Adrenal gland (tissue), 5 donors: ENCODE measurements at regions not wholly inside any gene's neighbourhood (a gene's known extent, or its start where the extent isn't known, plus 50 kb on each side); places are given as distances from the start of the nearest gene placed in this dataset.

Experiments used
- POLR2A ChIP-seq, 2 donors: fragments of 450-650 bp; IDR thresholded peaks; one replicate each; pipeline ENCODE4 v1.6.1; 2017; ENCODE audit warnings: antibody characterized with exemption in 2 of 2, mild to moderate bottlenecking in 2 of 2, moderate library complexity in 1 of 2
- TF ChIP-seq, protein P1 (sequence below), 6 experiments: fragments of 450-650 bp in 4 of 6; fragments of 200-600 bp in 2 of 6; sonication (generic) in 1 of 6; IDR thresholded peaks; 1 replicate in 5 of 6; 2 replicates in 1 of 6; pipeline versions ENCODE4 v1.5.1 to v1.8.0; 2016 to 2021; ENCODE audit warnings: antibody characterized with exemption in 6 of 6, mild to moderate bottlenecking in 2 of 6, moderate library complexity in 1 of 6
- donor health status: DM: no; HTN: no; CAD: no.

DNA sequence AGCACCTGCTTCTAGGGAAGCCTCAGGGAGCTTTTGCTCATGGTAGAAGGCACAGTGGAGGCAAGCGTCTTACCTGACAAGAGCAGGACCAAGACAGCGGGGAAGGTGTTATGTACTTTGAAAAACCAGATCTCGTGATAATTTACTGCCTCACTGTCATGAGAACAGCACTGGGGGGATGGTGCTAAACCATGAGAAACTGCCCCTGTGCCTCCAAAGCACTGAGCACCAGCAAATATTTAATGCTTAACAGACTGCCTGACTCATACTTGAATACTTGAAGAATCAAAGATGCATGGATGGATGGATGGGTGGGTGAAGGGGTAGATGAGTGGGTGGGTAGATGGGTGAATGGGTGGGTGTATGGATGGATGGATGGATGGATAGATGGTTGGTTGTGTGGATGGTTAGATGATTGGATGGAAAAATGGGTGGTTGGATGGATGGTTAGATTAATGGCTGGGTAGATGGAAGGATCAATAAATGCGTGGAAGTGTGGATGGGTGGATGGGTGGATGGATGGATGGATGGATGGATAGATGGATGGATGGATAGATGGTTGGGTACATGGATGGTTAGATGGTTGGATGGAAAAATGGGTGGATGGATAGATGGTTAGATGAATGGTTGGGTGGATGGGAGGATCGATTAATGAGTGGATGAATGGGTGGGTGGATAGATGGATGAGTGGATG lies 101.1 kb upstream of the IPO5 start:
- no peak for TF ChIP-seq POLR2A (IDR thresholded peaks at IDR 0.05)
- TF ChIP-seq, protein P1, sequence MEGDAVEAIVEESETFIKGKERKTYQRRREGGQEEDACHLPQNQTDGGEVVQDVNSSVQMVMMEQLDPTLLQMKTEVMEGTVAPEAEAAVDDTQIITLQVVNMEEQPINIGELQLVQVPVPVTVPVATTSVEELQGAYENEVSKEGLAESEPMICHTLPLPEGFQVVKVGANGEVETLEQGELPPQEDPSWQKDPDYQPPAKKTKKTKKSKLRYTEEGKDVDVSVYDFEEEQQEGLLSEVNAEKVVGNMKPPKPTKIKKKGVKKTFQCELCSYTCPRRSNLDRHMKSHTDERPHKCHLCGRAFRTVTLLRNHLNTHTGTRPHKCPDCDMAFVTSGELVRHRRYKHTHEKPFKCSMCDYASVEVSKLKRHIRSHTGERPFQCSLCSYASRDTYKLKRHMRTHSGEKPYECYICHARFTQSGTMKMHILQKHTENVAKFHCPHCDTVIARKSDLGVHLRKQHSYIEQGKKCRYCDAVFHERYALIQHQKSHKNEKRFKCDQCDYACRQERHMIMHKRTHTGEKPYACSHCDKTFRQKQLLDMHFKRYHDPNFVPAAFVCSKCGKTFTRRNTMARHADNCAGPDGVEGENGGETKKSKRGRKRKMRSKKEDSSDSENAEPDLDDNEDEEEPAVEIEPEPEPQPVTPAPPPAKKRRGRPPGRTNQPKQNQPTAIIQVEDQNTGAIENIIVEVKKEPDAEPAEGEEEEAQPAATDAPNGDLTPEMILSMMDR (IDR thresholded peaks at IDR 0.05), result no peak
